ACC112 (cell line): ENCODE measurements at regions not wholly inside any gene's neighbourhood (a gene's known extent, or its start where the extent isn't known, plus 50 kb on each side); places are given as distances from the start of the nearest gene placed in this dataset.
"Not testable (repeated sequence)": the region's sequence is repeated elsewhere in the genome, so short reads cannot be mapped to it uniquely, and the experiment has no call there.

ENCODE experiments used
- H2AFZ ChIP-seq: fragments of 200-600 bp; sonication (generic); one replicate; pipeline ENCODE4 v1.6.0; 2017; ENCODE audit warnings: antibody characterized with exemption, low read length; ENCODE audit not compliant: unreplicated experiment
- H3K27ac ChIP-seq: fragments of 200-600 bp; sonication (generic); 2 replicates; pipeline ENCODE4 v1.5.1; 2014; ENCODE audit warnings: low read depth, mild to moderate bottlenecking, antibody characterized with exemption, low read length, moderate library complexity
- H3K27me3 ChIP-seq: fragments of 200-600 bp; sonication (generic); 2 replicates; pipeline ENCODE4 v1.6.1; 2014; ENCODE audit warnings: mild to moderate bottlenecking, antibody characterized with exemption, low read length, moderate library complexity, mixed read lengths; ENCODE audit not compliant: insufficient read depth
- H3K36me3 ChIP-seq: fragments of 200-600 bp; sonication (generic); 2 replicates; pipeline ENCODE4 v1.6.1; 2016; ENCODE audit warnings: mild to moderate bottlenecking, antibody characterized with exemption, low read length, moderate library complexity, mixed read lengths; ENCODE audit not compliant: insufficient read depth
- H3K4me1 ChIP-seq: fragments of 200-600 bp; sonication (generic); one replicate; pipeline ENCODE4 v1.6.1; 2016; ENCODE audit warnings: low read length, mixed read lengths; ENCODE audit not compliant: insufficient read depth, unreplicated experiment, control insufficient read depth
- H3K4me3 ChIP-seq: fragments of 200-600 bp; sonication (generic); 2 replicates; pipeline ENCODE4 v1.5.1; 2014; ENCODE audit warnings: mild to moderate bottlenecking, low read depth, low read length
- H3K79me2 ChIP-seq: fragments of 200-600 bp; sonication (generic); one replicate; pipeline ENCODE4 v1.6.0; 2016; ENCODE audit warnings: low read length; ENCODE audit not compliant: control insufficient read depth, unreplicated experiment, insufficient read depth

DNA sequence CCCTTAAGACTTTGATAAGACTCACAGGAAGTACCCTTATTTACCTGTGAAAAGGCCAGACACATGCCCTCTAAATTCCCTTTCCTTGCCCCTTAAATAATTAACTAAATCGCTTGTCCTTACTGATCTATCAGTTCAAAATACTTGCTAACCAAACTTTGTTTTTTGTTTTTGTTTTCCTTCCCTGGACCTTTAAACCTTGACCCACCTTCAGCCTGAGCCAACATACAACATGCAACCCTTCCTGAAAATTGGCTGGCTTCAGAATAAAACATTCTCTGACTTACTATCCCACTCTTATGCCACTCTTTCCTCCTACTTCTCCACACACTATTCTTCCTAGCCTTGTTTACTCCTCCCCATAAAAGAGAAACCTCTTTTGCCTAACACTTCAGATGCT is 448.1 kb upstream of the TRAM1L1 start:
- Histone ChIP-seq H3K4me3 (no peak overlapping the region), H3K36me3 (no peaks in the 10 kb centered on the region)

DNA sequence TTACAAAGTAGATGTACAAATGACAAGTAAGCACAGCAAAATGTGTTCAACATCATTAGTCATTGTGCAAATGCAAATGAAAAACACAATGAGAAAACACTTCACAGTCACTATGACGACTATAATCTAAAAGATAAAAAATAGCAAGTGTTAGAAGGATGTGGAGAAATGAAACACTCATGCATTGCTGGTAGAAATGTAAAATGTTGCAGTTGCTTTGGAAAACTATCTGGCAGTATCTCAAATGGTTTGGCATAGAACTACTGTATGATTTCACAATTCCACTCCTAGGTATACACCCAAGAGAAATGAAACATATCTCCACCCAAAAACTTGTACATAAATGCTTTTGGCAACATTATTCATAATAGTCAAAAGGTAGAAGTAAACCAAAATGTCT is 459.7 kb upstream of the TRAM1L1 start:
- H3K4me1 ChIP-seq, result no peaks in the 10 kb centered on the region
- H3K4me3 ChIP-seq, result no peak overlapping the region
- H3K79me2 ChIP-seq, result no peaks in the 10 kb centered on the region
- H3K27ac ChIP-seq, result no peak overlapping the region
- no peaks in the 10 kb centered on the region for H3K36me3 ChIP-seq
- H3K27me3 ChIP-seq, result no peaks in the 10 kb centered on the region
- H2AFZ ChIP-seq, result no peak overlapping the region

More for the DNA sequence above, 448.1 kb upstream of the TRAM1L1 start:
- H2AFZ ChIP-seq, result no peak overlapping the region
- no peaks in the 10 kb centered on the region for H3K79me2 ChIP-seq
- no peak overlapping the region for H3K27ac ChIP-seq
- H3K27me3 ChIP-seq, result no peaks in the 10 kb centered on the region
- H3K4me1 ChIP-seq, result no peaks in the 10 kb centered on the region

DNA sequence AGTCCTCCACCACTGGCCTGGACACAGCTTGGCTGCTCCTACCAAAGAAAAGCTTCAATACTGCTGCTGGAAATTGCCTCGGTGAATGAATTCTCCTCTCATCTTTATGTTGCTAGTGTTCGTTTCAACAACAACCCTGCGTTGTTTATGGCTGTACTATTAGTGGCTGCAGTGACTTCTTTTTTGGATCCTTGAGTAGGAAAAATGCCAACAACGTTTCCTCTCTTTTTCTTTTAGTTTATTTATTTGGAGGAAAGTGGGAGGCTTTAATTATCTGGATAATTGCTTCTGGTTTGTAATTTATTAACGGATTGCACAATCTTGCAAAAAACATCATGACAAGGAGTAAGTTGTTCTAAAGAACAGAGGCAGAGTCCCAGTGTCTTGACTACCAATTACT is 464.1 kb upstream of the TRAM1L1 start:
- Histone ChIP-seq H3K79me2 (no peaks in the 10 kb centered on the region), H3K4me3 (no peak overlapping the region), H3K27me3 (no peaks in the 10 kb centered on the region), H3K27ac (no peak overlapping the region), H3K4me1 (no peaks in the 10 kb centered on the region), H2AFZ (no peak overlapping the region), H3K36me3 (no peaks in the 10 kb centered on the region)

DNA sequence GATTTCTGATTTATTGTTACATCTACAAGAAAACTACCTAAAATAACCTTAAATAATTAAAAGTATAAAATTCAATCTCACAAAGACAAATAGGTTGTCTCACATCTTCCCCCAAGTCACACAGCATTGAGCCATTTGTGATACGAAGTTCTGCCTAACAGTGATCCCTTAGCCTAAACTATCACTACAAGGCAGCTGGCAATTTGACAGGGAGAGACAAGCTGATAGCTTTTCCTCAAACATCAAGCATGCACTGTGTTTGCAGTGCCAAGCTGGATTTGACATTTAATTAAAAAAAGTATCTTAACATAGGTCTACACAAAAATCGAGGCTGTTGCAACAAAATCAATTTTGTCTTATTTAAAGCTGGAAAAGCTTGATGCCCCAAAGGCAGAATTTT is 464.7 kb upstream of the TRAM1L1 start:
- no peak overlapping the region for H2AFZ ChIP-seq
- H3K4me3 ChIP-seq, result no peak overlapping the region
- H3K27ac ChIP-seq, result no peak overlapping the region
- no peaks in the 10 kb centered on the region for H3K36me3 ChIP-seq
- H3K4me1 ChIP-seq, result no peaks in the 10 kb centered on the region
- H3K27me3 ChIP-seq, result no peaks in the 10 kb centered on the region
- no peaks in the 10 kb centered on the region for H3K79me2 ChIP-seq

DNA sequence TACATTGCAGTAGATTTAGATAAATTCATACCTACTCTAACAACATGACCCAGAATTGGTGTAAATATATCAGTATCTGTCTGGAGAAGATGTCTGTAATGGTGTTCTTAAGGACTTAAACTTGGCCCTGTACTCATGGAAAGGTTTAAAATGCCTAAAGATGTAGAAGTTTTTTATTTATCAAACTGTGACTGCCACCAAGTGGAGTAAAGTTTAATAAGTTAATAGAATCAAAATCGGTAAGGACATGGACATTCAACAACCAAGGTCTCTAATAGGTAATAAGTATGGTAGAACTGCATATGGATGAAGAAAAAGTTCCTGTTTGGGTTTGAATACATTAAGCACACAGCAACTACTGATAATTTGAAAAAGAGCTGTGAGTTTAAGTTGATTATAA is 474.0 kb upstream of the NDST3 start:
- H3K79me2 ChIP-seq, result no peaks in the 10 kb centered on the region
- no peaks in the 10 kb centered on the region for H3K27me3 ChIP-seq
- no peak overlapping the region for H3K4me3 ChIP-seq
- H2AFZ ChIP-seq, result no peak overlapping the region
- no peaks in the 10 kb centered on the region for H3K36me3 ChIP-seq
- H3K4me1 ChIP-seq, result no peaks in the 10 kb centered on the region
- H3K27ac ChIP-seq, result no peak overlapping the region

DNA sequence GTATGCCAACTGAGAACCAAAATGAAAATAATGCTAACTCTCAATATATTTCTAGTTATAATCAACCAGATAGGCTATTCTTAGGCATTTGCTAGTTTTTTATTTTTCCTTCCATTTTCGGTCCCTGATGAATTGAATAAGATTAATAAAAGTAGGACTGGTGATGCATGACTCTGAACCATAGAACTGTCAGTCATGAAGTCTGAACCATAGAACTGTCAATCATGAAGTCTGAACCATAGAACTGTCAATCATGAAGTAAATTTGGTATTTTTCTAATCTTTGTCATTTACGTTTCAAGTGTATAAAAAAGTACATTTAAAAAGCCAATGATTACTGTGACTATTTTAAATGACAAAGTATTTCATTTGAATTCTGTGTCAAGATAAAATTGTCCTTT is 460.2 kb upstream of the NDST3 start:
- H3K4me1 ChIP-seq, result no peaks in the 10 kb centered on the region
- H3K36me3 ChIP-seq, result no peaks in the 10 kb centered on the region
- H3K27ac ChIP-seq, result no peak overlapping the region
- no peaks in the 10 kb centered on the region for H3K27me3 ChIP-seq
- H3K79me2 ChIP-seq, result no peaks in the 10 kb centered on the region
- H3K4me3 ChIP-seq, result no peak overlapping the region
- H2AFZ ChIP-seq, result no peak overlapping the region

DNA sequence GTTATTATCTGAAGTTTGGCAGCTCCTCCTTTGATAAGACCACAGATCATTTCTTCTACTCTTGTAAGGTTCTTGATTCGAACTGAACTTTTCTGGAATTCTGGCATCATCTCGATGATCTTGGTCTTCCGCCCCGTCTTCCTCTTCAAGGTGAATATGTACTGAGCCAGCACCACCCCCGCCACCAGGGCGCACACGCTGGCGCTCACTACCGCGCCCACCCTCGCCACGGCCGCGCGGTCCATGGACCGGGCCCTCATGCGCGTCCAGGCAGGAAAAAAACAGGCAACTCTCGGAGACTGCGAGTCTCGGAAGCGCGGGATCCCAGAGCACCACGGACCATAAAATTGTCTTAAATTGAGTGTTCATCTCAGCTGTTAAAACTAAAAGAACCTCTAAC is 458.4 kb upstream of the NDST3 start:
- Histone ChIP-seq H3K79me2 (no peaks in the 10 kb centered on the region), H3K36me3 (no peaks in the 10 kb centered on the region), H3K27ac (no peak overlapping the region), H3K4me3 (no peak overlapping the region), H2AFZ (no peak overlapping the region), H3K27me3 (no peaks in the 10 kb centered on the region), H3K4me1 (no peaks in the 10 kb centered on the region)

DNA sequence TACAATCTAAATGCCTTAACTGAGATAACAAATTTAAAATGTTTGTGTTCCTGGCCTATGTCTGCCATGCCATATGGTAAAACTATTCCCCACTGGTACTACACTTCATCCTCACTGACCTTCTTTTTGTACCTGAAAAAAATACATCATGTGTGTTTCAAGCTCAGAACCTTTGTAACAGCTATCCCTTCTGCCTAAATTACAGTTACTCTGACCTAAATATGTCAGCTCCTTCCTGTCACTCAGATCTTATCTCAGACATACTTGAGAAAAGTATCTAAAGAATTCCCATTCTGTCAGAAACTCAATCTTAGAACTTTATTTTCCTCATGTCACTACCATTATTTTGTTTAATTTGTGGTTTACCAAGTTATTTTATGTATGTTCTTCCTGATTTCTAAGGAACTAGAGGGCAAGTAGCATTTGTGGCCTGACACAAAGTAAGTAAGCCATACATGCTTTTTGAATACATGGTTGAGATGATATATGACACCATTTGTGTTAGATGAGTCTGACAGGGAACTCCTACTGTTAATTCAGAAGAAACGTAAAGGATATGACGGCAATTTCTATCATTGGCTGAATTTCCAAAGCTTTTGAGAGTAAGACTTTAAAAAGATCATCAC is 456.5 kb upstream of the NDST3 start:
- Histone ChIP-seq H3K36me3 (no peaks in the 10 kb centered on the region), H3K27ac (no peak overlapping the region), H3K79me2 (no peaks in the 10 kb centered on the region), H3K4me3 (no peak overlapping the region), H3K27me3 (no peaks in the 10 kb centered on the region), H3K4me1 (no peaks in the 10 kb centered on the region), H2AFZ (no peak overlapping the region)

DNA sequence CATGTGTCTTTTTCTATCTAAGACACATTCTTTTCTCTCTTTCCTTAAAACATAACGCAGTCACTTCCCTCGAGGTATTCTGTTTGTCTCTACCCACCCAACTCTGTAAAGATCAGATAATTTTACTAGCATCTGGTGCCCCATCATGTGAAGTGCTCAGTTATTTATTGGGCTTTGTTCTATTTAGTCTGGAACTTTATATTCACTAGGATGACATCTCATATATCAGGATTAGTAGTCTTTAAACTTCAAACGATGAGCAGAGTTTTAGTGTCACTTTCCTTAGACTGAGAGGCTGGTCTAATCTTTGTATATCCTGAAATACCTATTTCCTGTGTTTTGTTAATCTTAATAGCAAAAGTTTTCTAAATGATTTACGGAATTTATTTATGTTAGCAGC is 445.5 kb upstream of the NDST3 start:
- no peak overlapping the region for H2AFZ ChIP-seq
- H3K79me2 ChIP-seq, result no peaks in the 10 kb centered on the region
- no peak overlapping the region for H3K4me3 ChIP-seq
- no peaks in the 10 kb centered on the region for H3K27me3 ChIP-seq
- H3K36me3 ChIP-seq, result no peaks in the 10 kb centered on the region
- H3K27ac ChIP-seq, result no peak overlapping the region
- H3K4me1 ChIP-seq, result no peaks in the 10 kb centered on the region

DNA sequence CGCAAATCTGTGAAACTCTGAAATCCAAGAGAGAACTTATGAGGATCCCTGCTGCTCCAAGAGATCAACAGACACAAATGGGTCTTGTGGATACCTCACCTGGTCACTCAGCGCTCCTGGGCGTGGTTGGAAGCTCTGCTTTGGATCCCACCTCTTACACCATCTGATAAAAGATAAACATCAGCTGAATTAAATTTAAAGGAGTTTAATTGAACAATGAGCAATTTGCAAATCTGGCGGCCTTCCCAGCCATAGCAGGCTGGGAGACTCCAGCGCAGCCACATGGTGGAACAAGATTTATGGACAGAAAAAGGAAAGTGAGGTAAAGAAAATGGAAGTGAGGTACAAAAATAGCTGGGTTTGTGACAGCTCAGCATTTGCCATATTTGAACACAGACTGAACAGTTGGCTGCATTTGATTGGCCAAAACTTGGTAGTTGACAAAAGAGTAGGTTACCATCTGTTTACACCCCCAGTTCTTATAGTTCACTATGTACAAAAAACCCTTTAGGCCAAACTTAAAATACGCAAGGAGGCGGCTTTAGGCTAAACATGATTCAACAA is 437.3 kb upstream of the NDST3 start:
- Histone ChIP-seq H3K27me3 (no peaks in the 10 kb centered on the region), H2AFZ (no peak overlapping the region), H3K4me3 (no peak overlapping the region), H3K36me3 (no peaks in the 10 kb centered on the region), H3K79me2 (no peaks in the 10 kb centered on the region), H3K4me1 (no peaks in the 10 kb centered on the region), H3K27ac (no peak overlapping the region)

DNA sequence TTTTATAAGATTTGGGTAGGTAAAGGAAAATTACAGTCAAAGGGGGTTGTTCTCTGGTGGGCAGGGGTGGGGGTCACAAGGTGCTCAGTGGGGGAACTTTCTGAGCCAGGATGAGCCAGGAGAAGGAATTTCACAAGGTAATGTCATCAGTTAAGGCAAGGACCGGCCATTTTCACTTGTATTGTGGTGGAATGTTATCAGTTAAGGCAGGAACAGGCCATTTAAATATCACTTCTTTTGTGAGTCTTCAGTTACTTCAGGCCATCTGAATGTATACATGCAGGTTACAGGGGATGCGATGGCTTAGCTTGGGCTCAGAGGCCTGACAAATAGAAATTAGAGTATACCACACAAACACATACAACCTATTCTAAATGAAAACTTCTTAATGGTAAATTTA is 434.9 kb upstream of the NDST3 start:
- not testable (repeated sequence) for H2AFZ ChIP-seq, H3K4me3 ChIP-seq, H3K36me3 ChIP-seq, H3K4me1 ChIP-seq, H3K79me2 ChIP-seq, H3K27ac ChIP-seq, H3K27me3 ChIP-seq
